HG02970 (cell line): ENCODE measurements at regions not wholly inside any gene's neighbourhood (a gene's known extent, or its start where the extent isn't known, plus 50 kb on each side); places are given as distances from the start of the nearest gene placed in this dataset.
"Not testable (repeated sequence)": the region's sequence is repeated elsewhere in the genome, so short reads cannot be mapped to it uniquely, and the experiment has no call there.

Experiments
- ATAC-seq: cut with Tn5 transposase; IDR thresholded peaks from one replicate; pipeline ENCODE4 v1.9.1; 2021; ENCODE audit warnings: mild to moderate bottlenecking, moderate library complexity, moderate number of reproducible peaks; ENCODE audit not compliant: unreplicated experiment, low FRiP score

DNA sequence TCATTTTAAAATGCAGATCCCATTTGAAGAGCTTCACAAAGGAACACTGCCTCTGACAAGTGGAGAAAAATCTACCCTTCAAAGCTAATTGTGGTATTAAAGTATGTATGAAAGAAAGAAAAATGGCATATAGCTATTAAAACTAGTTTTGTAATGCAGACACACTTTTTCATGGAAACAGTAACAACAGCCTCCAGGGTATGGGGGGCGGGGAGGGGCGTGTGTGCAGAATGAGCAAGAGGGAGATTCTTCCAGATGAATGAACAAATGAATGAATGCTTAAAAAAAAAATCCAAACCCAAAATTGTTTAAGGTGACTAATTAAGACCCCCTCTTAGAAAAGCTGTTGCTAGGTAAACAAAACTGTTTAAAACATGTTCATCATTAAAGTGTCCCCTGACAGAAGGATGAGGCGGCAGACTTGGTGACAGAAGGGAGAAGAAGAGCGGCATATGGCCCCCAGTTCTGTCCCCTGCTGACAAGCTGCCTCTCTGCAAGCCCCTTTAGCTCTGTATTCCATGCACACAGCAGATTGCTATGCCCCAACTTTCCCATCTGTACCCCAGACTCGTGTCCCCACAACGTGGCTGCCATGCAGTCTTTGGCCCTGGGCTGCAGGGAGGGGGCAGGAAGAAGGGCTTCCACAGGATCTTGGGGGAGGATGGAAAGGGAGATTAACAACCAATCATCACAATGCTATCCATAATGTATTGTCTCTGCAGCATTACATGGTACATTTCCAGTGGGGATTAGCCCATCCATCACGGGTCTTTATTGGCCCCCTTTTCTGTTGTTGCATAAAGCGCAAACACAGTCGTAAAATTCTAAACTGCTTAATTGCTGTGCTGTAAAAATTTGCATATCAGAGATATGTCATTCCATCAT, 108.4 kb upstream of the OLIG3 start:
- no peak for ATAC-seq

DNA sequence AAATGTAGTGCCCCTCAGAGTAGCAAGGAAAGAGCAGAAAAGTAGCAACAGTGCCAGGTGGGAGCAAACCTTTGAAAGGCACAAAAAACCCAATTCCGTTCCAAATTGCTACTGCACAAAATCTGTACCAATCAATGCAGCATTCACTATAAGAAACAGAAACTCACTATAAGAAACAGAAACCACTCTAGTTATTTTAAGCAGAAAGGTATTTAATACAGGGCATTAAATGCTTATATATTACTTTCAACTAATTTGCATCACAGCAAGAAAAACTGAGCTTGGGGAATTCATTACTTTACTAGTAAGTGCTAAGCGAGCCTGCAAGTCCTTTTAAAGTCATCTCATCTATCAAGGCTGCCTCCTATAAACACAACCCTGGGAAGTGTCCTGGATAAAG, 116.5 kb upstream of the OLIG3 start:
- ATAC-seq: no peak

DNA sequence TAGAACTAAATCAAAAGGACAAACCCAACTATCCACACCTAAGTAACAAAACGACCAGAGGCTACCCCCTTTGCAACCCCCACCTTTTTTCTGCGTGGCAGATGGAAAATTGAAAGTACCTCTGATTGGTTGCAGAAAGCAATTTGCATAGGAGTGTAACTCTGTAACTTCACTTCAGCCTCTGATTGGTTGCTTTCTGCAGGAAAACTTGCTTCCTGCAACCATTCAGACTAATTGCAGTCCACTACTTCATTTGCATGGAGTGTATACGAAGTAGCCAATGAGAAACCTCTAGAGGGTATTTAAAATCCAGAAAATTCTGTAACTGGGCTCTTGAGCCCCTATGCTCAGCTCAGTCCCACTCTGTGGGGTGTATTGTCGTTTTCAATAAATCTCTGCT, 129.1 kb upstream of the OLIG3 start:
- no peak for ATAC-seq

DNA sequence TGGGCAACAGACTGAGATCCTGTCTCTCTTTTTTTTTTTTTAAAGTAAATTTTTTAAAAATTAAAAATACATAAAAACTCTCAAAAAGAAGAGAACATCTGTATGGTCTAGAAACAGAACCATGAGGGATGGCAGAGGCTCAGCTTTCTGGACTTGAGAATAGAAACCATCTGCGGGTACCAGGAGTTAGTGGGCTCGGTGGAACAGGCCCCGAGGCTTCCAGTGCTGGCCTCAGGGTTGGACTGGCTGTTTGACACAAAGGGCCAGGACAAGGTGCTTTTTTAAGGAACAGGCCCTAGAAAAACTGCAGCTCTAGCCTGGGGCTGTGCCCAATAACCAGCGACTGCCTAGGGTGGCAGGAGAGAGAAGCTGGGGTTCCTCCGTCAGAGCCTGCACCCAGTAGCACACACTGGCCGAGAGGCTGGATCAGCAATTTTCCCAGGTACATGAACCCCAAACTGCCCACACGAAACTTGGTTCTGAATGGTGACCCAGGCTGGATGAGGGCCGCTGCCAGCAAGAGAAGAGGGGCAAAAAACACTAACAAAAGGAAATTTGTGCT, 131.0 kb upstream of the OLIG3 start:
- ATAC-seq: no peak

DNA sequence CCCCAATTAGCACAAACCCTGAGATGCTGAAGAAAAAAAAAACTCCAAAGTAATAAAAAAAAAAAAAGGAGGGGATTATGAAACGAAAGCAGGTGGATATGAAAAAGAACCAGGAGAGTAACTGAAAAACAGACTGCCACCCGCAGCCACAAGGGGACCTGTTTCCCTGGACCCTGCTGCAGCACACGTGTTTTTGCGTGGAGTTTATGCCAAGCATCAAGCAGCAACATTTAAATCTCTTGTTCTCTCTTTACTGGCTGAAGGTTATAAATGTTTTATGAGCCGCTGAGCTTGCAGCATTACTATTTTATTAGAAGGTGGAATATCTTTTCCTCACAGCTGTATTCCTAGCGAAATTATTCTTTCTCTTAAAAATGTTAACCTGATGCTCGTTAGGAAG, 131.6 kb upstream of the OLIG3 start:
- no peak for ATAC-seq

DNA sequence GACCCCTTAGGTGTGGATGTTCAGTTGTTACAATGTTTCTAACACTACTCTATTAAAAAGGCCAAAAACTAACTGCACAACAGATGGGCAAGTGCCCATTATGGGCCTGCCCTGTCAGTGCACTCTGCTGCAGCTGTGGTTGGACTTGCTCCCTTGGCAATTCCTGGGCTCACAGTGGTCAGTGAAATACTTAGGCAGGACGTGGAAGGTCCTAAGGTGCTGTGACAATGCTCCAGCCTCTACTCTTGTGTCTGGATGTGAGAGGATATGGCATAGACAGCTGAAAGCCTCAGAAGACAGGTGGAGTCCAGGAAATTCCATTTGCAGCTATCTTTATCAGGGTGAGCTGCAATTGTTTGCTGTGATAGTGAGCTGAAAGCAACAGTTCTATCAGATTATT, 136.5 kb upstream of the OLIG3 start:
- no peak for ATAC-seq

DNA sequence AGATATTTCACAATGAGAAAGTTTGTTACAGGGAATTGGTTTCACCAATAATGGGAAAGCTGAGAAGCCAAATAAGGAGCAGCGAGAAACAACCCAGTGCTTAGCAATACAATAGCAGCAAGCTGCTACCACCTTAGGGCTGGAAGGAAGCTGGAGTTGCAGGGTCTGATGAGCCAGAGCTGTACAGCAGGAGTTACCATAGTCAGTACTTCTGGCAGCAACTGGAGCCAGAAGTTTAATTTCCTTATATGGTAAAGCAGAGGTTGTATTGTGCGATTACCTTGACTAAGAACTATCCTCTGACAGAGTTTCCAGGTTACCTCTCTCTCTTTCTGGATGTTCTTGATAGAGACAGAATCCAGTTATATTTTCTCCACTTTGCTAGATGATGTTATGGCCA, 137.1 kb upstream of the OLIG3 start:
- ATAC-seq: no peak

DNA sequence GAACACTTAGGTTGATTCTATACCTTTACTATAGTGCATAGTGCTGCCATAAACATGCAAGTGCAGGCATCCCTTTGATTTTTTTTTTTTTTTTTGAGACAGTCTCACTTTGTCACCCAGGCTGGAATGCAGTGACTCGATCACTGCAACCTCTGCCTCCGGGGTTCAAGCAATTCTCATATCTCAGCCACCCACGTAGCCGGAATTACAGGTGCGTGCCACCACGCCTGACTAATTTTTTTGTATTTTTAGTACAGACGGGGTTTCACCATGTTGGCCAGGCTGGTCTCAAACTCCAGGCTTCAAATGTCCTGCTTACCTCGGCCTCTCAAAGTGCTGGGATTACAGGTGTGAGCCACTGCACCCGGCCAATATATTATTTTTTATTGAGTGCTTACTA, 140.0 kb upstream of the OLIG3 start:
- ATAC-seq: not testable (repeated sequence)

DNA sequence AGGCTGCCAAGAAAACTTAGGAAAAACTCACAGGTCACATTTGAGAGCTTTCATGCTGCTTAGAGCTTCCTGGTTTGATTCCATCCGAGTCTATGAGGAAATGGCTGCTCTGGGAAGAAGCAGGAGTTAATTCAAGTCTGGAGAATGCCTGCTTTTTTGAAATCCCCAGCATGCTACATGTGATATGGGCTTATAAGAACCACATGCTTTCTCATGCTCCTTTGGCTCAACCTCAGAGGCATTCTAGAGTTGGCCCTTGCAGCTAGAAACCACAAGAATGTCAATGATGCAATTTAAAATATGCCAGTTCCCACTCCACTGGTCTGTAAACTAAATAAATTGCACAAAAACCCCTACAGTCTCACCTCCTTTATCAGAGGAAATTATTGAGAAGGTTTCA, 142.9 kb upstream of the OLIG3 start:
- no peak for ATAC-seq

DNA sequence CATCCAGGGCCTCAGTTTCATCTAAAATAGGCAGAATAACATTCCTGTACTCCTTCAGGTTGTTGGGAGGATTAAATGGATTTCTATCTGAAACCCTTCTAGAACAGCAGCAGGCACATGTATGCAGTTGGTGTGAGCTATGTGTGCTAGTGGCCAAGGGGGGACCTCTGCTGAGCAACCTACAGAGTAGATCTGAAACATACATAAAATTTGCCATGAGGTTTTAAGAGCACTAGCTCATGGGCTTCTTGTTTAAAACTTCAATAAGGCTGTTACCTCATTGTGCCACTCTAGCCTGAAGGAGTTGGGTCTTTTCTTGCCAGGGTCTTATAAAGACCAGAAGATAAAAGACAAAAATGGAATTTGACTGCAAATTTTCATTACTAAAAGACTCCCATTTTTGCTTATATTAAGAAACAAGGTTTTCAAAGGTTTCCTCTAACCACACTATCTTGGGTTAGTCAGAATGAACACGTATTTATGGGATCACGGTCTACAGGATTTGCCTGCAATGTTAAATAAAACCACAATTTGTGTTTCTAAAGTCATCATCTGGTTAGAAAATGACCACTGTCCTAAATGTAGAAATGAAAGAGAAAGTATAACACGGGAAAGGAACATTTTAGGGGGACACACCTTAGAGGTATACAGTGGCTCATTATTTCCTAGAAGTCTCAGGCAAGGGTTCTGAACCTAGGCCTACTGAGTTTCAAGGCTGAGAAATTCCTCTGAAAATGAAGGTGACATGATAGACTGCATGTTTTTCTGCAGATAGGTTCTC, 144.9 kb upstream of the OLIG3 start:
- no peak for ATAC-seq

DNA sequence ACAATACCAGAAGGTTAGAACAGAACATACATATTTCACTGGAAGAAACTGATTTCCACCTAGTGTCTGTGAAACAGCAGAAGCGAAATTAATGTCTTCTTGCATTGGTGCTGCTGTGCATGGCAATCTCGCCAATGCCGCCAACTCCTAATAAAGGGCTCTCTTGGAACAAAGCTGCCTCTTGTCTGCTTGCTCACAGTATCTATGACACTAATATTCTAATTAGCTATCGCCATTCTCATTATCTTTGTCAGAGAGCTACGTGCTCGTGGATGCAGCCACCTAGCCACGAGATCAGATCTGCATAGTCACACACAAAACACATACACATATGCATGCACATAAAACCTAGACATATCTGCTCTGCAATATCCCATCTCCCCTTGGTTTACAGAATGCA, 145.9 kb upstream of the OLIG3 start:
- ATAC-seq: no peak

DNA sequence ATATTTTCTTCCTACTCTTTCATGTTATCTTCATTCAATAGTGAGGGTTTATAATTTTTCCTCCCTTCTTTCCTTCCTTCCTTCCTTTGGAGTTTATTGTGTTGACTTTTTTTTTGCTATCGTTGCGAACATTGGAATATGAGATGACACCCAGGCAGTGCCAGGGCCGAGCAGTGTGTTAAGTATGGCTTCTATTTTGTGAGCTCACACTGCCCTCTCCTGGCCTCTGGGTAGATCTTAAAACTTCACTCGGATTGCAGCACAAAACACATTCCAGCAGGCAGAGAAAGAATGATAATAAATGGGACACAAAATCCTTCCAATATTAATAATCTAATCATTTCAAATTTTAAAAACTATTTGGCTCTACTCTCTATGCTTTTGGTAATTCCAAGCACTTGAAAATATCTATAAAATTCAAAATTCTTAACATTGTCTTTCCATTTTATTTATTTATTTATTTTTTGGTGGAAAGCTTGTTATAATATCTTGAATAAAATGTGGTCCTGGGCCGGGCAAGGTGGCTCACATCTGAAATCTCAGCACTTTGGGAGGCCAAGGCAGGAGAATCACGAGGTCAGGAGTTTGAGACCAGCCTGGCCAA, 147.4 kb upstream of the OLIG3 start:
- ATAC-seq: no peak

DNA sequence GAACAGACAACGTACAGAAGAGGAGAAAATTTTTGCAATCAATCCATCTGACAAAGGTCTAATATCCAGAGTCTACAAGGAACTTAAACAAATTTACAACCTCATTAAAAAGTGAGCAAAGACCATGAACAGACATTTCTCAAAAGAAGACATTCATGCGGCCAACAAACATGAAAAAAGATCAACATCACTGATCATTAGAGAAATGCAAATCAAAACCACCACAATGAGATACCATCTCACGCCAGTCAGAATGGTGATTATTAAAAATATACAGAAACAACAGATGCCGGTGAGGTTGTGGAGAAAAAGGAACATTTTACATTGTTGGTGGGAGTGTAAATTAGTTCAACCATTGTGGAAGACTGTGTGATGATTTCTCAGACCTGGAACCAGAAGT, 149.0 kb upstream of the OLIG3 start:
- ATAC-seq: not testable (repeated sequence)

DNA sequence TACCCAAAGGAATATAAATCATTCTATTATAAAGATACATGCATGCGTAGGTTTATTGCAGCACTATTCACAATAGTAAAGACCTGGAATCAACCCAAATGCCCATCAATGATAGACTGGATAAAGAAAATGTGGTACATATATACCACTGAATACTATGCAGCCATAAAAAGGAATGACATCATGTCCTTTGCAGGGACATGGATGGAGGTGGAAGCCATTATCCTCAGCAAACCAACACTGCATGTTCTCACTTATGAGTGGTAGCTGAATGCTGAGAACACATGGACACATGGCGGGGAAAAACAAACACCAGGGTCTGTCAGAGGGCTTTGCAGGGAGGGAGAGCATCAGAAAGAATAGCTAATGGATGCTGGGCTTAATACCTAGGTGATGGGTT, 149.4 kb upstream of the OLIG3 start:
- not testable (repeated sequence) for ATAC-seq

DNA sequence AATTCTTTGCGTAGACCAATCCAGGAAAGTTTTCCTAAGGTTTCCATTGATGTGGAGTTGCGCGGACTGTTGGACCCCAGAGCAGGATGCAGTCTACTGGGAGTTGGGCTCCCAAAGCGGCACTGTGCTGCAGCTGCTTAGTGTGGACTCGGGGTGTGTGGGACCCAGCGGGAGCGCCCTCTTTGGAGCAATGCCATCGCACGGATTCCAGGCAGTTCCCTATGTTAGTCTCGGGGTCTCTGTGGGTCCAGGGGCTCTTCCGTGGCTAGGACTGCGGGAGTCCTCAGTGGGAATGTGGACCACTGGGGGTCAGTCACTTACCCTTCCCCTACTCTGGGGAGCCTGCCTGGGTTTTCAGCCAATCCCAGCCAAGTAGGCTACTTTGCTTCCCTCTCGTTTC, 151.7 kb upstream of the OLIG3 start:
- no peak for ATAC-seq

DNA sequence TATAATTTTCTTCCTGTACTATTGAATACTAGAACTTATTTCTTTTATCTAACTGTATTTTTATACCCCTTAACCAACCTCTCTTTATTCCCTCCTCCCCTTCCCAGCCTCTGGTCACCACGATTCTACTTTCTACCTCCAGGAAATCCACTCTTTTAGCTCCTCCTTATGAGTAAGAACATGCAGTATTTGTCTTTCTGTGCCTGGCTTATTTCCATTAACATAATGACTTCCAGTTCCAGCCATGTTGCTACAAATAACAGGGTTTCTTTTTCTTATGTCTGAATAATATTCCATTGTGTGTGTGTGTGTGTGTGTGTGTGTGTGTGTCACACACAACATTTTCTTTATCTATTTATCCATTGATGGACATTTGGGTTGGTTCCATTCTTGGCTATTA, 152.3 kb upstream of the OLIG3 start:
- ATAC-seq: no peak

DNA sequence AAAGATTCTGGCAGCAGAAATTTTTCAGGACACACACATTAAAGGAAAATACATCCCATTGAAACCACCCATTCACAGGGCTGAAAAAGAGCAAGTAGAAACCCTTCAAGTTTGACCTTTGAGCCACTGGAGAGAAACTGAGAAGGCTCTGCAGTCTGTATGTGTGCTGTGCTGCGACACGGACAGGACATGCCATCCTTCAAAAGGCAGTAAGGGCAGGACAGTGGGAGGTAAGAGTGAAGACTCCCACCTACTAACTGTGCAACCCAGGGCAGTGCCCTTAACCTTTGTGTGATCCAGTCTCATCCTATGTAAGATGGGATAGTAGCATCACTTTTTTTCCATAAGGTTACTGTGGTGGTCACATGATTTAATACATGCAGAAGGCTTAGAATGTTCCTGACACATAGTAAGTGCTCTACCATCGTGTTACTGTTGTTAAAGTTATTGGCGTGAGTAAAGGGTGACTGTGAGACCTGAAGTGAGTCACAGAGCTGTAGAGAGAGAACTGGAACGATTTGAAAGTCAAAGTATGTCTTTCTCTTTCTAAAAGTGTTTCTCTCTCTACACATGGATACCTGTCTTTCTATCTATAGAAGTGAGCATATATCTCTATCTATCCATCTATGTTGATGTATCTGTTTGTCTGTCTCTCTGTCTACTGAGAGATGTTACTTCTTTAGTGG, 153.7 kb upstream of the OLIG3 start:
- no peak for ATAC-seq

DNA sequence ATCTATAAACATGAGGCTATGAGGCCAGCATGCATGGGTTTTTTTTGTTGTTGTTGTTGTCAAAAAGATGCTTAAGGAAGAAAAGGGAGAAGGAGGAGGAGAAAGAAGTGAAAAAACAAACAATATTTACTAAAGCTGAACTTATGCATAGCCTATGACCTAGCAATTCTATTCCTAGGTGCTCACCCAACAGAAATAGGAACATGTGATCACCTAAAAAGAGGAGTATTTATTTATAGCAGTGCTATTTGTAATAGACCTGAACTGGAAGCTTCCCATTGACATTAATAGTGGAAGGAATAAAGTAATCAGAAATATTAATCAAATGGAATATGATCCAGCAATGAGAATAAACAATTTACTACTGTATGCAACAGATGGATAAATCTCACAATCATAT, 156.5 kb upstream of the OLIG3 start:
- no peak for ATAC-seq

DNA sequence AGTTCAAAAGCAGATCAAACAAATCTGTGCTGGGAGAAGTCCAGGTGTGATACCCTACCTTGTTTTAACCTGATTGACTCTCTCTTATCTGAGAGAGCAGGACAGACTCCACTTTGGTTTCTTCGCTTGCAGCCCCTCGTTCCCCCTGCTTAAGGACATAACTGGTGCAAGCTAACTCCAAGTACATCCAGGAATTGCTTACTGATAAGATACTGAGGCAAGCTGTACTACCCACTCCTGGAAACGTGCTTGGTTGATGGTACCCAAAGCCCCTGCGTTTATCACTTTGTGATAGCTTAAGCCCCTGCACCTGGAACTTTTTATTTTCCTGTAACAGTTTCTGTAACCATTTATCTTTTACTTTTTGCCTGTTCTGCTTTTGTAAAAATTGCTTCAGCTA, 157.0 kb upstream of the OLIG3 start:
- ATAC-seq: no peak

DNA sequence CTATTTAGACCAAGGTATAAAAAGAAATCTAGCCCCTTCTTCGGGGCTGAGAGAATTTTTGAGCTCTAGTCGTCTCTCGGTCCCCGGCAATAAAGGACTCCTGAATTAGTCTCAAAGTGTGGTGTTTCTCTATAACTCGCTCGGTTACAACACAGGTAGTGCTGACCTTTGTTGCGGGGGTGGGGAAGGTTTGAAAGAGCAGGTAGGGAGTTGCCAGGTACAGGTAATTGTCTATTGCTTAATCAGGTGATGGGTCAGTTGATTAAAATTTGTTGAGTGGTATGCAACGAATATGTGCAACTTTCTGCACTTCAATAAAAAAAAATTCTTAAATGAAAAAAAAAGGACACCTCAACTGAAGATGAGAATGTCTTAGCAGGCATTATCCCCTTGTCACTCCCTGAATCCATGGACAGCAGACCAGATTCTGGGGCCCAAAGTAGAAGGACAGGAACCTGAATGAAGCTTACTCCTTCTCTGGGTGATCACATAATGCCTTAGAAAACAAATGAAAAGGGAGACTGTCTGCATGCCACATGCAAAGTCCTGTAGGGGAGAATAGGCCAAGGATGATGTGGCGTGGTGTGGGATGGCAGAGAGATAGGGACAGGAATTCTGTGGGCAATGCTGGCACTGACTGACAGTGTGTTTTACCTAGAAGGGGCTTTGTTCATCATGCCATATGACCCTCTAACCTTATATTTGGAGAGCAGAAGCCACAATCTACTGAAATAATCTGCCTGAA, 157.6 kb upstream of the OLIG3 start:
- no peak for ATAC-seq
